GM19023 (cell line): ENCODE measurements at regions not wholly inside any gene's neighbourhood (a gene's known extent, or its start where the extent isn't known, plus 50 kb on each side); places are given as distances from the start of the nearest gene placed in this dataset.

ENCODE experiments used
- ATAC-seq: cut with Tn5 transposase; IDR thresholded peaks from one replicate; pipeline ENCODE4 v1.9.1; 2021; ENCODE audit warnings: mild to moderate bottlenecking, moderate library complexity; ENCODE audit not compliant: unreplicated experiment

DNA sequence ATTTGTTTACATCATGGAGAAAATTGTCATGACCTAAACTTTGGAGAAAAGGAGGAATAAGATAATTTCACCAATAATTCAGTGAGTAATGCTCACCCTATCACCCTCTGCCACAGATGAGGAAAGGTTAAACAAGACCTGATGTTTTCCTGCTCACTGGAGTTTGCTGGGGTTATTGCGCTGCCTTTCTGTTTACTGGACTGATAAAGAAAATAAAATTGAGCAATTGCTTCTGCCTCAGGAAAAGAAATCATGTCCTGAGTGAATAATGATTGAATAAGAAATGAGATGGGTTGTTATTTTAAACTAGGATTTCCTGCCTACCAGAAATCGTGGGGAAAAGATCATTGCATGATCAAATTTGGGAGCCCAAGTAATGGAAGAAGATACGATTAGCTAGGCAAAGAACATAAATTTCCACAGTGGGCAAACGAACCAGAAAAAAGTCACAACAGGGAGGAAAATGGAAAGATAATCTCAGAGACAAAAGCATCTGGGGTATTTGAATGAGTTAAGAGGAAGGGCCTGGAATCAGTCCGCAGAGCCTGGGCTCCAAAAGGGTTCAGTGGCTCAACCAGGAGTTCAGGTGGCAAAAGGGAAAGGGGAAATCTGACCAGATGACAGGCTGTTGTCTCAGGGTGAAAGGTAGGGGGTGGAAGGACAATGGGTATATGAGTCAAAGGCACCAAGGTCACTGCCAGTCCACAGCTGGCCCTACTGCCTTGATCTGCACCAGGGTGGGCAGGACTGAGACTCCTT lies 146.8 kb downstream of the FAM43A start:
- ATAC-seq, result no peak

DNA sequence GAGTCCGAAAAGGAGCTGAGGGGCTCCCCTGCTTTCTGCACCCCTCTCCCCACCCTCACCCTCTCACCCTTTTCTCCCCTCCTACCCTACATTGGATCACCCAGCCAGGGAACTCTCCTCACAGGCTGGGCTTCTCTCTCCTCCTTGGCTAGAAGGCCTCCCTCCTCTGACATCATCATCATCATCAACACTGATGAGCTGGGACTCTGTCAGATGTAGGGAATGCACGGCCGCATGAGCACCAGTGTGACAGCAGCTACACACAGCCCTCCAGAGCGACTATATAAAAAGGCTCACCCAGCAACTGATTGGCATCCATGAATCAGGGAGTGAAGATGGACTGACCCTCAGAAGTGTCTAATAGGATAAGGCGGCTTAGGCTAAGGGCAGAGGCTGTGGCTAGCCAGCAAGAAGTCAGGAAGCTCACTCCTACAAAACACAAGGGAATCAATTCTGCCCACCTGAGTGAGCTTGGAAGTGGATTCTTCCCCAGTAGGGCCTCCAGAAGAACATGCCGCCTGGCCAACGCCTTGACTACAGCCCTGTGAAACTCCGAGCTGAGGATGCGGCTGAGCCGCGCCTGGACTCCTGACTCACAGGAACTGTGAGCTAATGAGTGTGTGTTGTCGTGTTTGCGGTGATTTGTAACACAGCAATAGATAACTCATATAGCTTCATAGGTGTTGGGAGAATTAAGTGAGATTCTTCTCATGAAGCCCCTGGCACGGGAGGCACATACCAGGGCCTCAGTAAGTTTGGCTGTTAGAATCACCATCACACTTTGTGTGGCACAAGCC lies 147.6 kb downstream of the FAM43A start:
- ATAC-seq, result no peak

- ATAC-seq, result no peak
Observed at GRCh38 chr3:194836661-194837060, 151.0 kb downstream of the FAM43A start.

DNA sequence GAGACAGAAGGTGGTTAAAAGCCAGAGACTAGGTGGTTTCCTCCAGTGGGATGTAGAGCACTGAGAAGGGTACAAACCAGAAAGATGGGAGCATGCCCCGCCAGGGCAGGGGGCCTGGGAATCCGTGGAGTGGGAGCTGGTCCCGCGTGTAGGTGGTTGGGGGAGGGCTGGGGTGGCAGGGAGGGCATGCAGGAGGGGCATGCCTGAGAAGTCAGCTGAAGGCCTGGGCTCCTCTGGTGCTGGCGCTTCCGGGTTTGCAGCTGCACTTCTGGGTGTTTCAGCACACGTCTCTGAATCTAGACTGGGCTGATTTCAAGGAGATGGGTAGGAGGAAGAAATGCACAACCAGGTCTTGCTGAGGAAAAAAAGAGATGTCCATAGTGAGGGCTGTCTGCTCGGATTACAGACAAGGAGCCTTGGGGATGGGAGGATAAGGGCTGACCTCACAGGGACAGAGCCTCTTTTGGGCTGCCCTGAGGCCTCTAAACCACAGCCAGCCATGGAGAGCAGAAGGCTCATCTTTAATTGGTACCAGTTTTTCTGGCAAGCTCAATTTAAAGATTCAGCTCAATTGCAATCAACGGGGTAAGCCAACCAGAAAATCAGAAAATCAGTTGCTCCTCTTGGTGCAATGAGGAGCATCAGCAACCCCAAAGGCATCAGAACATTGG lies 151.9 kb downstream of the FAM43A start:
- ATAC-seq, result no peak

- ATAC-seq, result no peak
Observed at GRCh38 chr3:194838236-194838635, 152.6 kb downstream of the FAM43A start.

DNA sequence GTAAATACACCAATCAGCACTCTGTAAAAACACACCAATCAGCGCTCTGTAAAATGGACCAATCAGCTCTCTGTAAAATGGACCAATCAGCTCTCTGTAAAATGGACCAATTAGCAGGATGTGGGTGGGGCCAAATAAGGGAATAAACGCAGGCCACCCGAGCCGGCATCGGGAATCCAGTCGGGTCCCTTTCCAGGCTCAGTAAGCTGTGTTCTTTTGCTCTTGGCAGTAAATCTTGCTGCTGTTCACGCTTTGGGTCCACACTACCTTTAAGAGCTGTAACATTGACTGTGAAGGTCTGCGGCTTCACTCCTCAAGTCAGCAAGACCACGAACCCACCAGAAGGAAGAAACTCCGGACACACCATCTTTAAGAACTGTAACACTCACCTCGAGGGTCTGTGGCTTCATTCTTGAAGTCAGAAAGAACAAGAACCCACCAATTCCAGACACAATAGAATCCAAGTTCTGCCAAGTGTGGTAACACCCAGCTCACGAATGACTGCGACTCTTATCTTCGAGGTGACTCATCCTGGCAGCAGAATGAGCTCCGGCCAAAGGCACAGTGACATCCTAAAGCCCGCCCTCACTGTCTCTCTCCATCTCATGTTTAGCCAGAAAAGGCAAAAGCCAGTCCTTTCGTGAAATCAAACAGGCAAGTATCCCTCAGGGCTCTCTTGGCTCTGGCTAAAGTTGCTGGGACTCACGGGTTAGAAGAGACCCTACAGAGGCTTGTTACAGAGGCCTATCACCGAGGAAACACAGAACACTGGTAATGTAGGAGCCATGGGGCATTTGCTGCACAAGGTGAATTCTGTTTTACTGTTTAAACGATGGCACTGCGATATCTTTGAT lies 155.2 kb downstream of the FAM43A start:
- ATAC-seq, result no peak

DNA sequence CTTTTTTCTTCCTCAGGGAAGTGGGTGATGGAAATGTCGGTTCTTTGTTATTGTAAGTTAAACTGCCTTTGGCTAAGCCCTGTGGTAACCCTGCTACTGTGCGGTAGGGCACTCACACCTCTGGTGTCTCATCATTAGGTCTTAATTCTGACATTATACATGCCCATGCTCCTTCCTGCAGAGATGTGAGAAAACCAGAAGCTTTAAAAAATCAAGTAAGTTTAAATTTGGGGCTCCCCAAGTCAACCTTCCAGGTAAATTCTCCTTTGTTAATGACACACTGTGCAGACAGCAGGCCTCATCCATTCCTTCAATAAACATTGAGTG lies 155.8 kb downstream of the FAM43A start:
- no peak for ATAC-seq

GRCh38 chr3:194843556-194843955 lies 157.9 kb downstream of the FAM43A start:
- ATAC-seq, result no peak

- ATAC-seq, result no peak
Observed at GRCh38 chr3:194844046-194844445, 158.4 kb downstream of the FAM43A start.

DNA sequence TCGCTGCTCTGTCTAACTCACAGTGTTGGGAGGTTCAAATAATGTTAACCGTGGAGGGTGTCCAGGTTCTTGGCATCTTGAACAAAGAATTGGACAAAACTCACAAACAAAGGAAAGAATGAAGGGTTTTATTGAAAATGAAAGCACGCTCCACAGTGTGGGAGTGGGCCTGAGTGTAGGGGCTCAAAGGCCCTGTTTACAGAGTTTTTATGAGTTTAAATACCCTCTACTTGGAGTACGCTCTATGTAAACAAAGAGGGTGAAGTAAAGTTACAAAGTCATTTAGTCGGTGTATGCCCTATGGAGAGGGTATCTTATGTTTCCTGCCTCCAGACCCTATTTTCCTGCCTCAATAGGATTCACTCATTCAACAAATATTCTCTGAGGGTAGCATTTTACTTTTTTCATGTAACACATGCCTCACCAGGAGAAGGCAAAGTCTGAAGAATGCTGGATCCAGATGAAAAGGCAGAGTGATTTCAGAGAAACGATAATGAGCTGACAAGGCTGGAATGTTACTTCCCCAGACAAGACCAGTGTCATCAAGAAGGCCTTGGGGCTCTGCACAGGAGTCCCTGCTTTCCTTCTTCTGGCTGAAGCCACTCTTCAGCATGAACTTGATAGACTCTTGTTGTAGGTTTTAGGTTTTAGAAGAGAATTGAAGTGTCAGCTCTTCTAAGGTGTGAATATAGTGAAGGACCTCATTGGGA lies 163.6 kb downstream of the FAM43A start:
- no peak for ATAC-seq

DNA sequence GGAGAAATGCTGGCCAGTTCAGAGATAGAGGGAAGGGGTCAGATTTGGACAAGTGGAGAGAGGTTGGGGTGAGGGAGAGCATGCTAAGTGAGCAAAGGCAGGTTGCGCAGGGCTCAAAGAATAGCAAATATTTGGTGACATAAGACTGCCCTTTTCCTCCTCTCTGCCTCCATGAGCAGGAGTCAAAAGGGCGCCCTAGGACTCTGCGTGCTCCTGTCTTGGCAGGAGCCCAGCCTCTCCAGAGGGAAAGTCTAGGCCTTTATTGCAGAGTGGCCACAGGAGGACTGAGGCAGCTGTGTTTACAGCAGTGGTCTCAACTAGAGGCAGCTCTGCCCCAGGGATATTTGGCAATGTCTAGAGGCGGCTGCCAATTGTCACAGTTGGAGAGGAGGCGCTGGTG lies 165.6 kb downstream of the FAM43A start:
- no peak for ATAC-seq

GRCh38 chr3:194851941-194852340 lies 166.3 kb downstream of the FAM43A start:
- ATAC-seq, result no peak

DNA sequence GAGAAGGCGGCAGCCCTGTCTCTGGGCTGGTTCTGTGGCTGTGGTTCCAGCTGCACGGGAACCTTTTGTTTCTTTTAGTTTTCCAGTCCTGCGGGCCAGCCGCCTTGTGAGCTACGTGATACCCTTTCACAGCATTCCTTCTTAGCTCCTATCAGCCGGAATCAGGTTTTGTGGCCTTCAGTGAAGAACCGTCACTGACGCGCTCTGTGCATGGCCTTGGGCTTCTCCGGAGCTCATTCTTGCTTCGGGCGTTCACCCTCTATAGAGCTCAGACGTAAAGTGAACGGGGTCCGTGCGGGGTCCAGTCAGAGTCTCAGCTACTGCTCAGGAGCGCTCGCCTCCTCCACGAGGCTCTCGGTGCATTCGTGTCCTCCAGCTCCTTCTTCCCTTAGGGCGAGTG lies 166.7 kb downstream of the FAM43A start:
- no peak for ATAC-seq

GRCh38 chr3:194852831-194853508 lies 167.3 kb downstream of the FAM43A start:
- no peak for ATAC-seq

GRCh38 chr3:194854206-194854605 lies 168.5 kb downstream of the FAM43A start:
- no peak for ATAC-seq

GRCh38 chr3:194854659-194855390 lies 169.1 kb downstream of the FAM43A start:
- no peak for ATAC-seq

DNA sequence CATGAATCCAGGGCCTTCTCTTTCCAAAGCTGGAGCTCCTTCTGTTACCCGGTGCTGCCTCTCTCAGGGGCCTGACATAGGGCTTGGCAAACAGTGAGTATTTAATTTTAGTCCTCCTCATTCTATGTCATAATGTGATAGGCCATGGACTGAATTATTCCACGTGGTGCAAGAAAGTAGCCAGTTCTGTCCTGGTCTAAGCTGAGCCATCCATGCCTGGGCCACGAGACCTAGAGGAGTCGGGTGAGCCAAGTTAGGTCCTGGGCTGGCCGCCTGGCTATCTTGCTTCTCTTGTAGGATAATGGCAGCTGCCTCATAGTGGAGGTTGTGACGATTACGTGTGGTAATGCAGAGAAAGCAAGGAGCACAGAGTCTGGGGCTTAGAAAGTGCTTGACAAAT lies 170.6 kb downstream of the FAM43A start:
- no peak for ATAC-seq

DNA sequence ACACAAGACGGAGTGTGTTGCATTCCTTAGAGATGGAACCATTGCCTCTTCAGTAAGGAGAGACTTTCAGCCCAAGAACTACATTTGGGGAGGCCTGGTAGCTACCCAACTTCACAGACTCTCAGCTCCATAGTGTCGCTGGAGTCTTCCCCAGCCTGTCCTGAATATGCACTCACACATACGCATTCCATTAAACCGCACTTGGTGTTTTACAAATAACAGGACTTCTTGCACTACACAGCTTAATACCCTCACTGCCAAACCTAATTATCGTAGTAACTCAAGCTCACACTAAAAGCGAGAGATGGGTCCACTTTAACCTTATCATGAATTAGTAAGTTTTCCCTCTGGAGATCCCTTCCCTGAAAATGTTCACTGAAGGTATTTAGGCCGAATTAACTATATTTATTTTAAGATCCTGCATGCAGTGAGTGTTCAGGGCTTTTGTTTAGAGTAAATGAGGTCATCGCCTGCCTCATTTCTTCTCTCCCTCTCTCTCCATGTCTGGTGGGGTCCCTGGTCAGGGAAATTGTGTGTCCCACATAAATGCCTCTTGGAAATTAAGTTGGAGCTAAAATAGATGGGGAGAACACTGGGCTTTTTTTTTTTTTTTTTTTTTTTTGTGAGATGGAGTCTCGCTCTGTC lies 171.9 kb downstream of the FAM43A start:
- no peak for ATAC-seq

GRCh38 chr3:194858382-194858781 lies 172.7 kb downstream of the FAM43A start:
- ATAC-seq, result no peak
